H1 (cell line): ENCODE measurements at regions not wholly inside any gene's neighbourhood (a gene's known extent, or its start where the extent isn't known, plus 50 kb on each side); places are given as distances from the start of the nearest gene placed in this dataset.

Experiments
- CTCF ChIA-PET: fragments of 300-600 bp; sonication (Branson Sonifier 250); formaldehyde crosslinking; loops from one replicate; lab custom pipeline; 2021; ENCODE audit not compliant: partially characterized antibody; lab: Charles Lee
- POLR2A ChIA-PET: fragments of 300-600 bp; sonication (Branson Sonifier 250); formaldehyde crosslinking; loops from one replicate; lab custom pipeline; 2021; ENCODE audit warnings: inconsistent platforms; ENCODE audit not compliant: partially characterized antibody; lab: Charles Lee
- DNase-seq, 2 experiments: peaks; one replicate each; pipeline versions ENCODE4 v3.0.0 to v3.0.0-alpha.2; 2010 to 2022; ENCODE audit warnings: low spot score in 2 of 2, low read depth in 1 of 2, mixed read lengths in 1 of 2
- FAIRE-seq: peaks from 2 replicates; lab custom pipeline; 2011; peaks lifted over from hg19 to GRCh38; lab: Jason Lieb, UNC
- H2AFZ ChIP-seq: 2 replicates; pipeline ENCODE4 v1.8.1; 2012; ENCODE audit warnings: low read length, inconsistent platforms
- H2AK5ac ChIP-seq: 2 replicates; pipeline ENCODE4 v1.6.1; 2013; ENCODE audit warnings: low read depth, low read length
- H2BK120ac ChIP-seq: replicated peaks from 2 replicates; pipeline ENCODE3; 2013; ENCODE audit warnings: low read depth, low read length, inconsistent platforms
- H2BK12ac ChIP-seq: 2 replicates; pipeline ENCODE4 v1.6.1; 2013; ENCODE audit warnings: low read depth, low read length
- H2BK15ac ChIP-seq: 2 replicates; pipeline ENCODE4 v1.6.1; 2013; ENCODE audit warnings: low read length
- H2BK20ac ChIP-seq: 2 replicates; pipeline ENCODE4 v1.6.1; 2013; ENCODE audit warnings: low read length
- H2BK5ac ChIP-seq: 2 replicates; pipeline ENCODE4 v1.6.1; 2013; ENCODE audit warnings: low read depth, low read length
- H3K14ac ChIP-seq: 2 replicates; pipeline ENCODE4 v1.6.1; 2013; ENCODE audit warnings: inconsistent platforms; ENCODE audit not compliant: insufficient read length
- H3K18ac ChIP-seq: 2 replicates; pipeline ENCODE4 v1.6.1; 2013; ENCODE audit warnings: low read length; ENCODE audit errors: extremely low read depth
- H3K23ac ChIP-seq: 2 replicates; pipeline ENCODE4 v1.6.1; 2013; ENCODE audit warnings: inconsistent platforms; ENCODE audit not compliant: insufficient read length
- H3K23me2 ChIP-seq: 2 replicates; pipeline ENCODE4 v1.6.1; 2013; ENCODE audit warnings: low read depth, low read length
- H3K27ac ChIP-seq: 2 replicates; pipeline ENCODE4 v1.6.1; 2011; ENCODE audit warnings: low read depth, low read length, inconsistent platforms
- H3K27me3 ChIP-seq, 4 experiments: replicated peaks in 1 of 4; 1 replicate in 1 of 4; 2 replicates in 3 of 4; pipeline versions ENCODE4 v1.6.1 to v1.8.1; 2011 to 2013; ENCODE audit warnings: low read length in 3 of 4, mild to moderate bottlenecking in 3 of 4, inconsistent platforms in 2 of 4, mixed read lengths in 2 of 4, moderate library complexity in 1 of 4; ENCODE audit not compliant: control insufficient read depth in 3 of 4, insufficient read depth in 3 of 4; ENCODE audit errors: extremely low read depth in 1 of 4
- H3K36me3 ChIP-seq, 4 experiments: 2 replicates each; pipeline versions ENCODE4 v1.6.1 to v1.8.1; 2011 to 2013; ENCODE audit warnings: mild to moderate bottlenecking in 4 of 4, low read length in 3 of 4, moderate library complexity in 2 of 4, control low read depth in 1 of 4, inconsistent platforms in 1 of 4; ENCODE audit not compliant: insufficient read depth in 4 of 4, control insufficient read depth in 2 of 4
- H3K4ac ChIP-seq: replicated peaks from 2 replicates; pipeline ENCODE3; 2013; ENCODE audit warnings: low read length, low read depth, mixed read lengths, inconsistent platforms; ENCODE audit not compliant: insufficient read length
- H3K4me1 ChIP-seq, 4 experiments: replicated peaks in 1 of 4; 1 replicate in 1 of 4; 2 replicates in 3 of 4; pipeline versions ENCODE4 v1.6.1 to v1.8.1; 2011 to 2013; ENCODE audit warnings: low read length in 3 of 4, inconsistent platforms in 2 of 4, mixed read lengths in 1 of 4; ENCODE audit not compliant: insufficient read depth in 4 of 4, control insufficient read depth in 3 of 4
- H3K4me2 ChIP-seq, 2 experiments: 2 replicates each; pipeline versions ENCODE4 v1.6.1 to v1.8.1; 2011 to 2013; ENCODE audit warnings: low read depth in 2 of 2, low read length in 2 of 2, control low read depth in 1 of 2, inconsistent platforms in 1 of 2, mild to moderate bottlenecking in 1 of 2; ENCODE audit not compliant: insufficient read depth in 1 of 2
- H3K4me3 ChIP-seq, 4 experiments: fragments of 200-600, 300-600 bp in 1 of 4; sonication (generic), shearing (Covaris generic), sonication (Bioruptor Twin) in 1 of 4; 2 replicates each; pipeline versions ENCODE4 v1.5.1 to v1.8.1; 2011 to 2016; ENCODE audit warnings: low read length in 4 of 4, low read depth in 3 of 4, control low read depth in 2 of 4, inconsistent platforms in 2 of 4, mild to moderate bottlenecking in 2 of 4, mixed read lengths in 1 of 4, moderate library complexity in 1 of 4; ENCODE audit not compliant: insufficient read depth in 2 of 4; ENCODE audit errors: extremely low read depth in 1 of 4
- H3K56ac ChIP-seq: replicated peaks from 2 replicates; pipeline ENCODE3; 2013; ENCODE audit warnings: low read depth, mild to moderate bottlenecking, mixed read lengths, low read length, inconsistent platforms; ENCODE audit not compliant: insufficient read length
- H3K79me1 ChIP-seq: 2 replicates; pipeline ENCODE4 v1.6.1; 2013; ENCODE audit warnings: low read depth, low read length, control low read depth
- H3K79me2 ChIP-seq, 2 experiments: 2 replicates each; pipeline versions ENCODE4 v1.6.1 to v1.8.1; 2012 to 2013; ENCODE audit warnings: low read length in 2 of 2, mild to moderate bottlenecking in 2 of 2, inconsistent platforms in 1 of 2; ENCODE audit not compliant: insufficient read depth in 2 of 2, control insufficient read depth in 1 of 2
- H3K9ac ChIP-seq, 4 experiments: replicated peaks in 1 of 4; 1 replicate in 1 of 4; 2 replicates in 3 of 4; pipeline versions ENCODE4 v1.6.1 to v1.8.1; 2011 to 2013; ENCODE audit warnings: low read depth in 3 of 4, low read length in 3 of 4, control low read depth in 2 of 4, mild to moderate bottlenecking in 2 of 4, moderate library complexity in 2 of 4, inconsistent platforms in 1 of 4; ENCODE audit errors: extremely low read depth in 1 of 4
- H3K9me3 ChIP-seq, 2 experiments: 2 replicates each; pipeline versions ENCODE4 v1.6.1 to v1.8.1; 2012 to 2013; ENCODE audit warnings: mild to moderate bottlenecking in 2 of 2, moderate library complexity in 2 of 2, control low read depth in 1 of 2, inconsistent platforms in 1 of 2, low read depth in 1 of 2, low read length in 1 of 2, mixed read lengths in 1 of 2; ENCODE audit not compliant: insufficient read depth in 2 of 2
- H4K20me1 ChIP-seq, 2 experiments: replicated peaks in 1 of 2; 2 replicates each; pipeline versions ENCODE3 to v1.8.1; 2011 to 2013; ENCODE audit warnings: inconsistent platforms in 2 of 2, low read length in 2 of 2, mild to moderate bottlenecking in 1 of 2; ENCODE audit not compliant: insufficient read depth in 2 of 2, control insufficient read depth in 1 of 2
- H4K5ac ChIP-seq: 2 replicates; pipeline ENCODE4 v1.6.1; 2013; ENCODE audit warnings: low read length, low read depth, mixed read lengths, inconsistent platforms; ENCODE audit not compliant: insufficient read length
- H4K8ac ChIP-seq: 2 replicates; pipeline ENCODE4 v1.8.0; 2013; ENCODE audit warnings: mild to moderate bottlenecking, moderate library complexity, low read length, inconsistent platforms; ENCODE audit not compliant: insufficient read depth; ENCODE audit errors: extremely low read depth
- H4K91ac ChIP-seq: replicated peaks from 2 replicates; pipeline ENCODE3; 2013; ENCODE audit warnings: low read length, mixed read lengths, inconsistent platforms; ENCODE audit not compliant: insufficient read length
- CHD1 ChIP-seq: IDR thresholded peaks from 2 replicates; pipeline ENCODE4 v1.6.1; 2012; ENCODE audit warnings: low read depth, low read length, improper control_type of control experiment
- CREB1 ChIP-seq: IDR thresholded peaks from 2 replicates; pipeline ENCODE4 v1.6.1; 2012; ENCODE audit warnings: inconsistent platforms
- CTCF ChIP-seq, 3 experiments: IDR thresholded peaks; 1 replicate in 2 of 3; 2 replicates in 1 of 3; pipeline versions ENCODE4 v1.5.1 to v1.6.1; 2011; ENCODE audit warnings: low read length in 3 of 3, mild to moderate bottlenecking in 3 of 3, inconsistent platforms in 2 of 3, low read depth in 1 of 3, moderate library complexity in 1 of 3; ENCODE audit not compliant: insufficient read depth in 1 of 3; ENCODE audit errors: control extremely low read depth in 1 of 3
- KDM1A ChIP-seq: fragments of 200-600, 300-600 bp; sonication (generic); IDR thresholded peaks from 2 replicates; pipeline ENCODE4 v1.7.1; 2016; ENCODE audit warnings: mild to moderate bottlenecking, low read length, borderline replicate concordance
- PHF8 ChIP-seq: fragments of 200-600 bp; sonication (generic); conservative IDR thresholded peaks from 2 replicates; pipeline ENCODE4 v1.7.1; 2012; ENCODE audit warnings: low read depth, mild to moderate bottlenecking, inconsistent platforms, low read length, moderate library complexity
- SAP30 ChIP-seq: fragments of 300-600 bp; sonication (generic); IDR thresholded peaks from 2 replicates; pipeline ENCODE4 v1.7.1; 2012; ENCODE audit warnings: low read length, moderate library complexity, mild to moderate bottlenecking, inconsistent platforms; ENCODE audit not compliant: insufficient read depth, insufficient replicate concordance
- SP2 ChIP-seq: IDR thresholded peaks from 2 replicates; pipeline ENCODE4 v1.6.1; 2012; ENCODE audit warnings: mild to moderate bottlenecking, low read length, inconsistent platforms
- WGBS, 2 experiments: shearing (Covaris generic) in 1 of 2; methylation state at CpG; one replicate each; pipeline versions ENCODE4 v1.1.6 to v1.1.7; 2013 to 2015; ENCODE audit warnings: low lambda C conversion rate in 2 of 2, mixed read lengths in 2 of 2, inconsistent platforms in 1 of 2, low coverage in 1 of 2, missing lambda C conversion rate in 1 of 2; ENCODE audit not compliant: insufficient replicate concordance in 2 of 2, insufficient coverage in 1 of 2, insufficient read length in 1 of 2; ENCODE audit errors: extremely low coverage in 1 of 2, missing lambda C conversion rate in 1 of 2; 5-methylcytosine and 5-hydroxymethylcytosine counted together

GRCh38 chrX:69293776-69294601, 128.7 kb upstream of the PJA1 start:
- H3K79me1 ChIP-seq: no peaks in the 10 kb centered on the region
- H2AK5ac ChIP-seq: no peak overlapping the region
- H3K9me3 ChIP-seq: no peaks in the 10 kb centered on the region
- H3K4me2 ChIP-seq: no peak overlapping the region
- H2BK20ac ChIP-seq: no peak overlapping the region
- no peak overlapping the region for H4K91ac ChIP-seq
- CTCF ChIA-PET: interaction anchor here (3.5 kb wide), 1 partner anchor 93 kb away, joined by 19 read pairs; no protein-coding TSS in a partner anchor
- no peak for FAIRE-seq
- H3K23me2 ChIP-seq: no peaks in the 10 kb centered on the region
- no peaks in the 10 kb centered on the region for H4K20me1 ChIP-seq
- no peak overlapping the region for H3K4me3 ChIP-seq
- no peak overlapping the region for H4K5ac ChIP-seq
- H2BK5ac ChIP-seq: no peak overlapping the region
- H3K18ac ChIP-seq: no peak overlapping the region
- H2BK15ac ChIP-seq: no peak overlapping the region
- H3K56ac ChIP-seq: no peak overlapping the region
- no peak overlapping the region for H3K9ac ChIP-seq
- H2BK12ac ChIP-seq: no peak overlapping the region
- no peaks in the 10 kb centered on the region for H3K27me3 ChIP-seq
- H3K79me2 ChIP-seq: no peaks in the 10 kb centered on the region
- H2BK120ac ChIP-seq: no peak overlapping the region
- POLR2A ChIA-PET: no interaction called here
- no peak overlapping the region for H4K8ac ChIP-seq
- no peak overlapping the region for H3K4ac ChIP-seq
- no peak for DNase-seq
- H3K4me1 ChIP-seq: peaks cover 0 to 9% (median 2%) of the 10 kb centered on the region in 4 experiments; a peak in 6 of 7 replicates
- WGBS, 2 experiments: 86% methylated on average over 3 of the region's 5 CpGs; no CpG with 5 or more reads in 1 of the 2 experiments
- no peak overlapping the region for H3K14ac ChIP-seq
- H3K23ac ChIP-seq: no peak overlapping the region
- no peak overlapping the region for H2AFZ ChIP-seq
- H3K36me3 ChIP-seq: no peaks in the 10 kb centered on the region
- H3K27ac ChIP-seq: no peak overlapping the region
- no peak for TF ChIP-seq CREB1
- TF ChIP-seq CHD1: no peak
- no peak for TF ChIP-seq PHF8
- no peak for TF ChIP-seq CTCF (IDR thresholded peaks at IDR 0.05; ENCODE audit: control extremely low read depth in 1 of 3, insufficient read depth in 1 of 3, low read depth in 1 of 3, low read length in 3 of 3)
- no peak for TF ChIP-seq SP2
- TF ChIP-seq KDM1A: no peak
- TF ChIP-seq SAP30: no peak
